Fibroblast of skin of right quadriceps (primary cell): ENCODE measurements at regions not wholly inside any gene's neighbourhood (a gene's known extent, or its start where the extent isn't known, plus 50 kb on each side); places are given as distances from the start of the nearest gene placed in this dataset.
A peak's percentile ranks its signal among the peaks of the same experiment; 100 is the strongest.
"Not testable (repeated sequence)": the region's sequence is repeated elsewhere in the genome, so short reads cannot be mapped to it uniquely, and the experiment has no call there.

ENCODE experiments used
- DNase-seq: peaks from one replicate; pipeline ENCODE4 v3.0.0-alpha.2; 2013

DNA sequence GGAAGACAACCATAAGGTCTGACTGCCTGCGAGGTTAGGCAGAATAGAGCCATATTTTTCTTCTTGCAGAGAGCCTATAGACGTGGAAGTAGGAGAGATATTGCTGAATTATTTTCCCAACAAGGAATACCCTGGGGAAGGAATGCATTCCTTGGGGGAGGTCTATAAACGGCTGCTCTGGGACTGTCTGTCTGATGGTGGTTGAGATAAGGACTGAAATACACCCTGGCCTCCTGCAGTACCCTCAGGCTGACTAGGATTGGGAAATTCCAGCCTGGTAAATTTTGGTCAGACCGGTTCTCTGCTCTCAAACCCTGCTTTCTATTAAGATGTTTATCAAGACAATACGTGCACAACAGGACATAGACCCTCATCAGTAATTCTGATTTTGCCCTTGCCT is 617.5 kb upstream of the GRIN3A start:
- no peak for DNase-seq

DNA sequence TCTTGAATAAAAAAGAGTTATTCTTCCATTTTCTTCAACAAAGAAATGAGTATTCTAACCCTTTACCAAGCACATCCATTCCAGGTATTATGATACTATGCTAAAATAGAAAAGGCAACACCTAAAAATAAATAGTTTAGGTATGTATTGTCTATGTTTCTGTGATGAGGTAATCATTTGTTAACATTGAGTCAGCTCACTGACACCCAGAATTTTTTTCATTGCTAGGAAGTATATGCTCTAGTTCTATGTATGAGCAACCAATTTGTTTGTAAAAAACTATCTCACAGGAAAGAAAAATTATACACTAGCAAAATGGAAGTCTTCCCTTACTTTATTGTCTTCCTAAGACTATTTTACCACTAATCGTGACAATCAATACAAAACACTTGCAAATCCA is 615.6 kb upstream of the GRIN3A start:
- no peak for DNase-seq

DNA sequence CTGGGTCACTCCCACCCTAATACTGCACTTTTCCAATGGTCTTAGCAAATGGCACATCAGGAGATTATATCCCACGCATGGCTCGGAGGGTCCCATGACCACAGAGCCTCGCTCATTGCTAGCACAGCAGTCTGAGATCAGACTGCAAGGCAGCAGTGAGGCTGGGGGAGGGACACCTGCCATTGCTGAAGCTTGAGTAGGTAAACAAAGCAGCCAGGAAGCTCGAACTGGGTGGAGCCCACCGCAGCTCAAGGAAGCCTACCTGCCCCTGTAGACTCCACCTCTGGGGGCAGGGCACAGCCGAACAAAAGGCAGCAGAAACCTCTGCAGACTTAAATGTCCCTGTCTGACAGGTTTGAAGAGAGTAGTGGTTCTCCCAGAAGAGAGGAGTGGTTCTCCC is 599.0 kb upstream of the GRIN3A start:
- DNase-seq: not testable (repeated sequence)

DNA sequence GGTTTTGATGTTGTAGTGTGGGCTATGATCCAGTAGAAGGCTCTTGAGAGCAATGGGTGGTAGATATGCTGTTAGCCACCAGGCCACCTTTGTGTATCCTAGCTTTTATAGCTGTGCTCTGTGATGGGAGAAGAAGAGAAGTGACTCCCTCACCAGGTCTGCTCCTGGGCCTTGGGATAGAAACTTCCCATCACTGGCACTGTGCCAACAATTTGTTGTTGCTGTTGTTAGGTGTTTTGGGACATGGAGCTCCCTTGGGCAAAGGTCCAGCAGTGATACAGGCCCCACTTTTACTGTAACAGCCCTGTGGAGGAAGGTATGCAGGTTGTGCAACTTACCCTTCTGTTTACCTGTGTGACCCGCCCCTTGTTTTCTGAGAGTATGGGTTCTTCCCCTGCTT is 570.9 kb upstream of the GRIN3A start:
- DNase-seq: no peak

DNA sequence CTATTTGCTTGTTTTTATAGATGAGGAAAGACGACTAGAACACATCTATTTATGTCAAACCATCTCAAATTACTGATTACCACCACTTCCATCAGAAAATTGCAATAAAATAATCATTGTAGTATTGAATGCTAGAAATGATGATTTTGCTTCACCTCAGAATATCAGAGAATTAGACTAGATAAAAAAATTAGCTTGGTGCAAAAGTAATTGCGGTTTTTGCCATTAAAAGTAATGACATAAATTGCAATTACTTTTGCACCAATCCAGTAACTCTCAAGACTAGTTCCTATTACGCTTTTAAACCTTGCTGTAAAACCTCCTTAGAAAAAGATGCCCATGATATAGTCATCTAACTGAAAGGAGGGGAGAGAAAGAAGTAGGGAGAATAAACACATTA is 556.7 kb upstream of the GRIN3A start:
- DNase-seq: no peak

DNA sequence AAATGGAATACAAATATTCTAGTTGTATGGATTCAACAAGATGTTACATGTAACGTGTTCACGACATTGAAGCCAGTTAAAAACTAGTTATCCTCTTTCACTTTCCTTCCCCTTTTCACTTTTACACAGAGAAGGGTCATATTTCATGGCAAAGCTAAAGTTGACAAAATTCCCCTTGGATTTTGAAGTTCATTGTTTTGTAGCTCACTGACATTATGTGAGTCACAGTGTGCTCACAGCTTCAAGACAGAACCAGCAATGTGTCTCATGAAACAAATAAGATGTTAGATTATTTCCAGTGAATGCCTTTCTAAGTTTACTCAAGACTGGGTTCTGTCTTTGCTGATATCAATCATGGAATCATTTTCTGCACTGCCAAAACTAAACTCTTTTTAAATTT is 535.5 kb upstream of the GRIN3A start:
- DNase-seq: no peak

DNA sequence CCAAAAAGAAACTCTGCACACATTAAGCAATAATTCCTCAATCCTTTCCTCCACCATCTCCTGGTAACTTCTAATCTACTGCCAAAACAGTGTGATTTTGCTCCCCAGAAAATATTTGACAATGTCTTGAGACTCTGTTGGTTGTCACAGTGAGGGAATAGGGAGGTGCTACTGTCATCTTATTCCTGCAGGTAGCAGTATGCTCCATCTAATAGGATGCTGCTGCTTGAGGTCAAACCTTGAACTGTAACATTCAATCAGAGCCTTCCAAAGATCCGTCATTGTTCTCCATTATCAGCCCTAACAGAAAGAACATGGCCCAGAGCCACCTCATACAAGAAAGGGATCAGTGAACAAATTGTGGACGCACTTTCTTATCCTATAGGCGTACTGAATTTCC is 514.7 kb upstream of the GRIN3A start:
- no peak for DNase-seq

DNA sequence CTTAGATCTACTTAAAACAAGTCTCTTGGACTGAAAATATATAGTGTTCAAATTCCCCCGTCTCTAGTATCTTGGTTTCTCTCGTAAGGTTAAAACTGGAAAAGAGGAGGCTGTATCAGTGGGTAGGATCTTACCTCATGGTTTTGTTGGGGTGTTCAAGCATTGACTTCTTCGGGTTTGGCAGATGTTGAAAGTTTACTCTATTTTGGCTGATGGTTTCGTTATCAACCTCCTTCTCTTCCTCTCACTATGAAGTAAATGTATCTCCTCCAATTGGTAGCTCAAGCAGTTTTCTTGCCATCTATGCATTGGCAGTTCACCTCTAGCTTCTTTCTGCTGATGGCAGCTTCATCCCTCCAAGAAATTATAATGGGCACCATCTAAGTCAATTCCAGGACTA is 506.5 kb upstream of the GRIN3A start:
- DNase-seq: no peak

DNA sequence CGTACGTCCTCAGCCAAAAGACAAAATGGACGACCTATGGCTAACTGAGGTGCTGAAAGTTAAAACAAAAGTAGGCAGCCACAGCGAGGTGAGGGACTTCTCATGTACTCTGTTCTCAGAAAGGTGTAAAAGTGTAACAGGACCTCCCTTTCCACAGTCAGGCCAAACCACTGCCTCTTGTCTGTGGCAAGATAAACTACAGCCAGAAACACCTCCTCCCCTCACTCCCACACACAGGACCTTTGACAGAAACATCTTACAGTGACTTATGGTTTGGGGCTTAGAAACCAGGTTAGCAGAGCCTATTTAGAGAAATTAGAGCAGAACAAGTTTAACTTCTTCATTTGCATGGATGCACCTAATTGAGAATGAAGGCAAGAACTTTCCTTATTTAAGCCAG is 499.1 kb upstream of the GRIN3A start:
- DNase-seq: no peak

DNA sequence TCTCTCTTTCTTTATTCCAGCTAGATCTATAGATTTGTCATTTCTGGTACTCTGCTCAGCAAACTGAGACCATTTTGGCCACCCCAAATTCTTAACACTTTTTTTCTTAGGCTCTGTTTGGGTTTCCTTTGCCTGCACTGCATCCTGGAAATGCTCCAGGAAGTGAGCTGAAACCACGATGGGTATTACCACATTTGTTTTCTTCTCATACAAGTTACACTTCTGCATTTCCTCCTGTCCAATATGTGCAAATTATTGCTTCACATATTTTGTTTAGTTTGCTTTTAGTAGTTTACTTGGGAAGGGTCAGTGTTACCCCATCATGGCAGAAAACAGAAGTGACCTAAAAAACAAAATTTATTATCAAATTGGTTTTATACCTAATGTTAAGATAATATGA is 498.6 kb upstream of the GRIN3A start:
- DNase-seq: no peak

DNA sequence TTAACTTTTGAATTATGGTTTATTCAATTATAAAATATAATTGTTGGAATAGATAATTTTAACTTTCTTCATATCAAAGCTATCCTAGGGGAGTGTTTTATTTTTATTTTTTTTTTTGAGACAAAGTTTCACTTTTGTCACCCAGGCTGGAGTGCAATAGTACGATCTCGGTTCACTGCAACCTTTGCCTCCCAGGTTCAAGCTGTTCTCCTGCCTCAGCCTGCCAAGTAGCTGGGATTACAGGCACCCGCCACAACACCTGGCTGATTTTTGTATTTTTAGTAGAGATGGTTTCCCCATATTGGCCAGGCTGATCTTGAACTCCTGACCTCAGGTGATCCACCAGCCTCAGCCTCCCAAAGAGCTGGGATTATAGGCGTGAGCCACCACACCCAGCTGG is 489.0 kb upstream of the GRIN3A start:
- DNase-seq: not testable (repeated sequence)

DNA sequence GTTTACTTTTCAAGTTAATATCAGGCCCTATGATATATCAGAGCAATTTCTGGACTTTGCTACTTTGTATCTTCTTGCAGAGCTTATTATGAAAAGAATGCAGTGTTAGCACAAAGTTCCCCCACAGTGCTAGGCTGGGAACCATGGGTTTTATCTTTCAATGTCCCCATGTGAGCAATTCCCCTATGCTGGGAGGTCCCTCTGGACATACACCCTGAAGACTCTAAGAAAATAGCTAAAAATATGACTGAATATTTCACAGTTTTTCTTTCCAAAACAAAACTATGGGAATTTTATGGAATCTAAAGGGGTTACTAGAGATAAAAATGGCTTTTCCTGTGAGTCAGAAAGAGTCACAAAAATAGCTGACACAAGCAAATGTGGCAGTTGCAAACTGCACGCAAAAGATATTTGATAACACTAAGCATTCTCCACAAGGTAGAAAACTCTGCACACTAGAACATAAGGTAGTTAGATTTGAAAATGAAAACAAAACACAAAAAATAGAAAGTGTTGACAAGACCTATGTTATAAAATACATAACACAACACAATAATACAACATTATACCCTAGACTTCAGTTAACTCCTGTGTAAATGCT is 487.5 kb upstream of the GRIN3A start:
- DNase-seq: no peak

DNA sequence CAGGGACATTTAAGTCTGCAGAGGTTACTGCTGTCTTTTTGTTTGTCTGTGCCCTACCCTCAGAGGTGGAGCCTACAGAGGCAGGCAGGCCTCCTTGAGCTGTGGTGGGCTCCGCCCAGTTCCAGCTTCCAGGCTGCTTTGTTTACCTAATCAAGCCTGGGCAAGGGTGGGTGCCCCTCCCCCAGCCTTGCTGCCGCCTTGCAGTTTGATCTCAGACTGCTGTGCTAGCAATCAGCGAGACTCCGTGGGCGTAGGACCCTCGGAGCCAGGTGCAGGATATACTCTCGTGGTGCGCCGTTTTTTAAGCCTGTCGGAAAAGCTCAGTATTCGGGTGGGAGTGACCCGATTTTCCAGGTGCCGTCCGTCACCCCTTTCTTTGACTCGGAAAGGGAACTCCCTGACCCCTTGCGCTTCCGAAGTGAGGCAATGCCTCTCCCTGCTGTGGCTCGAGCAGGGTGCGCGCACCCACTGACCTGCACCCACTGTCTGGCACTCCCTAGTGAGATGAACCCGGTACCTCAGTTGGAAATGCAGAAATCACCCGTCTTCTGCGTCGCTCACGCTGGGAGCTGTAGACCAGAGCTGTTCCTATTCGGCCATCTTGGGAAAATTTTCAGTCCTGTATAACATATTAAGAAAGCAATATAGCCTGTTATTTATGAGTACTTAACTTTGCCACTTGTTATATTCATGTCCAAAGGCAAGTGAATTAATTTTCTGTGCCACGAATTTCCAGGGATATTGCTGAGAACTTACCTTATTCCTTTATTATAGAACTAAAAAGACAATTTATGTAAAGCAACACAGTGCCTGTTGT is 485.1 kb upstream of the GRIN3A start:
- DNase-seq: not testable (repeated sequence)

DNA sequence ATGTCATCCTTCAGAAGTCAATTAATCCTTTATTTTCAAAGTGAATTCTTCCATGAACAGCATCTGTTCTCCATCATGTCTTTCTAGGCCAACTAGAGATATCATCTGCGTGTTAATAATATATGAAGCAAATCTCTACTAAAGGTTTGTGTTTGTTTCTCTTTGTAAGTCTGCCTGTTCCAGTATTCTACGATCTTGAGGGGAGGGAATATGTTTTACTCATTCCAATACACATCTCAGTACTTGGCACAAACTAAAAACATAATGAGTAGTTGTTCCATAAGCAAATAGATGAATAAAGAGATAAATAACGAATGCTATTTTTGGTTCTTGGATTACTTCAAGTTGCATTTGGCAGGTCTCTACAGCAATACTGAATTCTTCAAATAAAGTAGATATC is 470.7 kb upstream of the GRIN3A start:
- DNase-seq: no peak

DNA sequence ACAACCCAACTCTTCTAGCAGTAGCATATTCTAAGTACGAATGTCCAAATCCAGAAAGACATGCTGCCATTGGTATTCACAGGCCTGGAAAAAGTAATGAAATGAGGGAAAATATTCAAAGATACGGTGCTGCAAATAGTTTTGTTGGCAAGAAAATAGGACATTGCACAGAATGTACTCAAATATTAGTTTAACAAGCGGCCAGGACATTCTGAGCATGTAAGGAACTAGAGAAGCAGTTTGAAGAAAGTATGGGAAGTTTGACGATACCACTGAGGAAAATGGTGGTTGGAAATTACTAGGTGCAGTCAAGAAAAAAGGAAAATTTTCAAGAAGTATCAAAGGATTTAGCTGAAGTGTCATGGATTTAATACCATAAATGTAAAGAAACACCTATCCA is 468.0 kb upstream of the GRIN3A start:
- DNase-seq: no peak

DNA sequence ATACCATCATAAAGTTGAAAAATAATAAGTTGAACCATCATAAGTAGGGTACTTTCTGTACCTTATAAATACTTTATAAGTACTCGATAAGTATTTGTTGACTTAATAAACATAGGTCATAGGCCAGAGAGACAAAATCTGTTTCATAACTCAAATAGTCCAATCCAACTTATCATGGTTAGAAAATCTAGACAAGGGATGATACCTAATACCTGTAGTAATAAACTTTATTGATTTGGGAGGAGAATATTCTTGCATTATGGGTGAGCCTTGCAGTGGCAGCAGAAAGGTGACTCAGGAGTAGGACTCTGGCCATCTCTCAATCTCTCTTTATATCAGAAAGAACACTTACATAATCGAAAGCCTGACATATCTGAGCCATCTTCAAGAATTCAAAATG is 466.8 kb upstream of the GRIN3A start:
- no peak for DNase-seq

DNA sequence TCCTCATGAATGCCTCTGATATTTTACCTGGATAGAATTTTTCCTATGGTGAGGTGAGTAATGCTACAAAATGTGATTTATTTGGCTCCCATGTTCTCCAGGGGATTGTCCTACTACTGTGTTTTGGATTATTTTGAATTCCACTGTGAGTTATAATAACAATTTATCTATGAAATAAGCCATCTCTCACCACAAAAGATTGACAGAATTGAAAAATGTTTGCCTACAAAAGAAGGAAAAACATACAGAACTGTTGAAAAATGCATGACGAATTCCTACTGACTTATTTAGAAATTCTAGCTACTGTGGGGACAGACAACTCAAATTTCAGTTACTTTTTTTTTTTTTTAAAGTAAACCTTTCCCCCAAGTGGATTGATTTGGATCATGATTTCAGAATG is 463.7 kb upstream of the GRIN3A start:
- DNase-seq: no peak

DNA sequence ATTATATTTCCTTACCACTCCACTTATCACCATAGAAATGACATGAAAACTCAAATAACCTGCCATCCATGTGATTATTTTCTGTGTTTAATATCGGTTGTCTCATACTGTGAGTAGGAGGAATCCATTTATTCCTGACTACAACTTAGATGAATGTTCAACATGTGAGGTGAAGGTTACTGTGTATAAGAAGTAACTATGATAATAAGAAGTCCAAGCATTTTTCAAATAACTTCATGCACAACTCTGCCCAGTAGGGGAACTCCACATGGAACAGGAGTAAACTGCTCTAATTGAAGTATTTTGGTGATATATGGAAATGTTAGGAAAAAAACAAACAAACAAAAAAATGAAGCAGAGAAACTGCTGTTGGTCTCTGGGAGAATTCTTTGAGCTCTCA is 447.5 kb upstream of the GRIN3A start:
- no peak for DNase-seq

DNA sequence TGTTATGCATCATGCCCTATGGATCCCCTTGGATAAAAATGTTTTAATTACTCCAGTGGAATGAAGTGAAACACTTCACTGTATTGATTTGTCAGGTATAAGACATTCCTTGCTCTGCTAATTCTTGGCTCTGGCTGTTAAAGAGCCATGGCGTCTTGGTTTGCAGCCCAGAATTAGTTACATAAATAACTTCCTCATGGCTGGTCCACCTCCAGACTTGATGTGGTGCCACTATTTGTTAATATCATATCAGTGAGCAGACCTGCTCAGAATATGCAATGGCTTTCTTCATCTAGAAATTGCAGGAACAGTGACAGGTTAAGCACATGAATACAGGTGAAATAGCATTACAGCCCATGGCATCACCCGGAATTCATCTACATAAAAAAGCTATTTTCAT is 446.9 kb upstream of the GRIN3A start:
- DNase-seq: no peak

DNA sequence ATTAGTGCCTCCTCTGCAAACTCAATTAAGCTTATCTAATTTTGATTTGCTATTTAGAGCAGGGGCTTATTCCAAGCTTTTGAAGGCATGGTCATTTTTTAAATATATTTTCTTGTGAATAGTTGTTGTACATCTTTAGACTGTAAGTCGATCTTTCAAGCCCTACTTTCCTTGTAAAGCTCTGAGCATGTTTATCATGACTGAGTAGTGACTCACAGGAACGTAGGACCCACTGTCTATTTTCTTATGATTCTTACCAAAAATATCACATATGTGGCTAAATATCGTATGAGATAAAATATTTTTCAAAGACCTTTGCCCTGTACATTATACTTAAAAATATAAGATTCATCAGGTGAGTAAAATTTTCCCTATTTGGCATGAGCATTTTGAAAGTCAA is 440.4 kb upstream of the GRIN3A start:
- peak; percentile 3 for DNase-seq

DNA sequence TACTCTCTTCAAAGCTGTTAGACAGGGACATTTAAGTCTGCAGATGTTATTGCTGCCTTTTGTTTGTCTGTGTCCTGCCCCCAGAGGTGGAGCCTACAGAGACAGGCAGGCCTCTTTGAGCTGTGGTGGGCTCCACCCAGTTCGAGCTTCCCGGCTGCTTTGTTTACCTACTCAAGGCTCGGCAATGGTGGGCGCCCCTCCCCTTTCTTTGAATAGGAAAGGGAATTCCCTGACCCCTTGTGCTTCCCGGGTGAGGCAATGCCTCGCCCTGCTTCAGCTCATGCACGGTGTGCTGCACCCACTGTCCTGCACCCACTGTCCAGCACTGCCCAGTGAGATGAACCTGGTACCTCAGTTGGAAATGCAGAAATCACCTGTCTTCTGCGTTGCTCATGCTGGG is 435.8 kb upstream of the GRIN3A start:
- DNase-seq: not testable (repeated sequence)

DNA sequence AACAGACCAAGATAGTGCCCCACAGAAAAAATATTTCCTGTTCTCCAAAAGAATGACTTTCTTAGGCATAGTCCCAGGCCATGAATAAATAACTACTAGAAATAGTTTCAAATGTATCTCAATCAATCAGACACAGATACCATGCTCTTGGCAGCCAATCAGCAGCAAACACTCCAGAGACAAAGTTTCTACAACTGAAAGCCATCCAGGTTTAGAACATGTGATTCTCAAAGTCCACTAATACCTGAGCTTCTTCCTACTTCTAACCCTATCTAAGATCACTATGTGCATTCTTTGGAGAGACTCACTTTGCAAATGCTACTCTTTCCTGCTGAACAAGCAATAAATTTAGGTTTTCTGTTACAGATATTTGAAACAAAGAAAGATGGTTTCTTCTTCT is 425.8 kb upstream of the GRIN3A start:
- DNase-seq: no peak

DNA sequence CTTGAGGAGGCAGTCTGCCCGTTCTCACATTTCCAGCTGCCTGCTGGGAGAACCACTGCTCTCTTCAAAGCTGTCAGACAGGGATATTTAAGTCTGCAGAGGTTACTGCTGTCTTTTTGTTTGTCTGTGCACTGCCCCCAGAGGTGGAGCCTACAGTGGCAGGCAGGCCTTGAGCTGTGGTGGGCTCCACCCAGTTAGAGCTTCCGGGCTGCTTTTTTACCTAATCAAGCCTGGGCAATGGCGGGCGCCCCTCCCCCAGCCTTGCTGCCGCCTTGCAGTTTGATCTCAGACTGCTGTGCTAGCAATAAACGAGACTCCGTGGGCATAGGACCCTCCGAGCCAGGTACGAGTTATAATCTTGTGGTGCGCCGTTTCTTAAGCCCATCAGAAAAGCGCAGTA is 414.6 kb upstream of the GRIN3A start:
- not testable (repeated sequence) for DNase-seq

DNA sequence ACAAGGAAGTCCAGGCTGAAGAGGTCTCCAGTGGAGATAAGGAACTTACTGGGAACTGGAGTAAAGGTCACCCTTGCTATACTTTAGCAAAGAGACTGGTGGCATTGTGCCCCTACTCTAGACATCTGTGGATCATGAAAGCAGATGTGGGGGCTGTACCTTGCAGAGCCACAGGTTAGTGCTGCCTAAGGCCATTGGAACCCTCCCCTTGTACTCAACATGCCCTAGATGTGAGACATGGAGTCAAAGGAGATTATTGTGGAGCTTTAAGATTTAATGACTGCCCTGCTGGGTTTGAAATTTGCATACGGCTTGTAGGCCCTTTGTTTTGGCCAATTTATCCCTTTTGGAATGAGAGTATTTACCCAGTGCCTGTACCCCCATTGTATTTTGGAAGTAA is 397.3 kb upstream of the GRIN3A start:
- DNase-seq: no peak

DNA sequence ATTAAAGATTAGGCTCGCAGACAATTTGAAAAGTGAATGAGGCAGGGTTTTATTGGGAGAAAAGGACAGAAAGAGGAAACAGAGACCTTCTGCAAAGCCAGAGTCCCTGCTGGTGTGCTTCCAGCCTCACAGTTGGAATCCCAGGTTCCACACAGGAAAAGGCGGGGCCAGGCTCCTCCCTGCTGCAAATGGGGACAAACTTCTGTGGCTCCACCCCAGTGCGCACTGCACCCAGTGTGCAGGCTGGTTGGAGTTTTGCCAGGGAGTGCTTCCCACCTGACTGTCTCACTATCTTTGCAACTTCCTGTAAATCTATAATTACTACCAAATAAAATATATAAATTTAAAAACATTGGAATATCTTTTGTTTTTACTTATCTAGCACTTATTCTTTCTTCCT is 386.0 kb upstream of the GRIN3A start:
- no peak for DNase-seq
